Omental fat pad (tissue), 3 donors: ENCODE measurements at regions not wholly inside any gene's neighbourhood (a gene's known extent, or its start where the extent isn't known, plus 50 kb on each side); places are given as distances from the start of the nearest gene placed in this dataset.

Experiments
- ATAC-seq: fragments of 150-250 bp; one replicate; pipeline ENCODE4 v1.9.1; 2016; ENCODE audit warnings: mild to moderate bottlenecking, moderate library complexity; ENCODE audit not compliant: low FRiP score
- DNase-seq: peaks from one replicate; pipeline ENCODE4 v3.0.0-alpha.2; 2019; ENCODE audit warnings: low spot score
- TF ChIP-seq, protein P1 (sequence below), 3 donors: fragments of 450-650 bp; IDR thresholded peaks; one replicate each; pipeline ENCODE4 v1.5.1; 2016 to 2017; ENCODE audit warnings: antibody characterized with exemption in 3 of 3, mild to moderate bottlenecking in 3 of 3, moderate library complexity in 2 of 3

DNA sequence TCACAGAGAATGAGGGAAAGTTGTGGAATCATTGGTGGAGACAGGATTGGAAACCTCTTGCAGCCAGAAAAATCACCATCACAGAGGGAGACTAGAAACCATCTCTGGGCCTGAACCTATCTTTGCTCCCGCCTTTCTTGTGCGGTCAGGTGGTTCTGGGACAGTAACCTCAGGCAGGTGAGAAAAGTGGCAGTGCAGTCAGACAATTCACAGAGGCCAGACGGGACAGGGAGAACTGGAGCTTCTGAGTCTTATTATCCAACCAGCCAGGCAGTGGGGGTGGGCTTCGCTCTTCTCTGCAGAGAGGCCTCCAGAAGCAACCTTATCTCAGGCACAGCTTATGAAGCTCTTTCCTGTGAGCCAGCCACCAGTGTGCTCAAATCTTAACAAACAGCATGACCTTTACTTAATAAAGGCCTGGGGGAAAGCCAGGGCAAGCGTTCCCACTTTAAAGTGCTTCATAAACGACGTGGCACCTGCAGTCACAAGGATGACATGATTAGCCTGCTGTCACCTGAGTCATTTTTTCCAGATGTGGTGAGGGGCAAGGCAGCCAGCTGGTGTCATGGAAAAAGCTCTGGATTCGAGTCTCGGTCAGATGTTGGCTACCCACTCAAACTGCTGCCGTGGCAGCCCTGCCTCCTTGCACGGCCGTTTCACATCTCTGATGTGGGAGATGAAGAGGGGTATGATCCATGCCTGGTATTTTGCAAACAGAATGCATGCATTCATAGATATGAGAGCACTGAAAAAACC is 109.7 kb downstream of the B3GNT2 start:
- DNase-seq (no peak), ATAC-seq (no peak)
- TF ChIP-seq, protein P1, sequence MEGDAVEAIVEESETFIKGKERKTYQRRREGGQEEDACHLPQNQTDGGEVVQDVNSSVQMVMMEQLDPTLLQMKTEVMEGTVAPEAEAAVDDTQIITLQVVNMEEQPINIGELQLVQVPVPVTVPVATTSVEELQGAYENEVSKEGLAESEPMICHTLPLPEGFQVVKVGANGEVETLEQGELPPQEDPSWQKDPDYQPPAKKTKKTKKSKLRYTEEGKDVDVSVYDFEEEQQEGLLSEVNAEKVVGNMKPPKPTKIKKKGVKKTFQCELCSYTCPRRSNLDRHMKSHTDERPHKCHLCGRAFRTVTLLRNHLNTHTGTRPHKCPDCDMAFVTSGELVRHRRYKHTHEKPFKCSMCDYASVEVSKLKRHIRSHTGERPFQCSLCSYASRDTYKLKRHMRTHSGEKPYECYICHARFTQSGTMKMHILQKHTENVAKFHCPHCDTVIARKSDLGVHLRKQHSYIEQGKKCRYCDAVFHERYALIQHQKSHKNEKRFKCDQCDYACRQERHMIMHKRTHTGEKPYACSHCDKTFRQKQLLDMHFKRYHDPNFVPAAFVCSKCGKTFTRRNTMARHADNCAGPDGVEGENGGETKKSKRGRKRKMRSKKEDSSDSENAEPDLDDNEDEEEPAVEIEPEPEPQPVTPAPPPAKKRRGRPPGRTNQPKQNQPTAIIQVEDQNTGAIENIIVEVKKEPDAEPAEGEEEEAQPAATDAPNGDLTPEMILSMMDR (IDR thresholded peaks at IDR 0.05) = no peak

DNA sequence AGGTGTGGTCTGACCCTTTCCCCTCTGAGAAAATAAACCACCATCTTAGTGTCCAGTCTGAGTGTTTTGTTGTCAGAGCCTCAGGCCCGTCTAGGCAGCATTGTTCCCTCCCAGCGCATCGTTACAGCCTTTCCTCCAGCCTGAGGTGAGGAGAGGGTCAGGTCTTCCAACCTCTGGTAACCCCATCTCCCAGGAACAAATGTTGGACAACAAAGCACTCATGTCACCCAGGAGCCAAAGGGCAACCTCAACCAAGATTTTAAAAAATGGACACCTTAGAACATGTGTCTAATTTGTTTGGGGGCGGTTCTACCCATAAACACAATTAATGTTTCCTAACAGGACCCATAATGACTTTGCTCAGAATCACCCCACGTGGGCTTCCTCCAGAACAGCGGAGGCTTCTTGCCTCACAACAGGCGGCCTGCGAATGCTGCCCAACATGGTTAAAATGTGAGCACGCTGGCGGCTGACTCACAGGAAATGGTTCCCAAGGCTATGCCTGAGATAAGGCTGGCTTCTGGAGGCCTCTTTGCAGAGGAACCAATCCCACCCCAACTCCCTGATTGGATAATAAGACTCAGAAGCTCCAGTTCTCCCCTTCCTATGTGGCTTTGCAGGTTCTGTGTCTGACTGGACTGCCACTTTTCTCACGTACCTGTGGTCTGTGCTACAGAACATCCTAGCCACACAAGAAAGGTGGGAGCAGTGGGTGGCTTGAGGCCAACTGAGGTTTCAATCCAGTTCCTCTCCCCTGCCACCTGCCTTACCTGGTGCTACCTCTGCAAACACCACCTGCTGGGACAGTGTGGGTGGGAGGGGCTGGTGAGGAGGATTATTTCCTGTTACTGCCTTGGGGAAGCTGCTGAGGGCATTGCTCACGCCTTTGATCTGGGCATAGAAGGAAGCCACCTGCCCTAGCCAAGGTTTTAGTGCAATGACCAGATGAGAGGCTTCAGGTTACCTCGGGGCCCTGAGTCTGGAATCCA is 108.8 kb downstream of the B3GNT2 start:
- no peak for DNase-seq
- TF ChIP-seq, protein P1 (IDR thresholded peaks at IDR 0.05) = no peak
- no peak for ATAC-seq

DNA sequence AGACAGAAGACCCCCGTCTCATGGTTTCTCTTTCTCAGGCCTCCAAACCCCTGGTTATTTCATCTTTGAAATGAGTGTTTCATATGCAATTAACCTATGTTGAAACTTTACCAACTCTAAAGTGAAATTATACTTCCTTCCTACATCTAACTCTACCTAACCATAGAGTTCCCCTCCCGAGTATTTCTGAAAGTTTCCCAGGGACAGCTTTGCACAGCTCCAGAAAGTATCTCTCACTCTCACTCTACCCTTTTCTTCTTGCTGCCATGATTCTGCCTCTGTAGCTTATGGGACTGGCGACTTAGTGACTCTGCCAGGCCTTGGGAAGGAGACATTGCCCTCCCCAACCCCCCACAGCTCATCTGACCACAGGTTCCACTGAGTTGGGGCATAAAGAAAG is 107.9 kb downstream of the B3GNT2 start:
- DNase-seq = no peak
- TF ChIP-seq, protein P1 (IDR thresholded peaks at IDR 0.05) = no peak
- ATAC-seq = no peak

DNA sequence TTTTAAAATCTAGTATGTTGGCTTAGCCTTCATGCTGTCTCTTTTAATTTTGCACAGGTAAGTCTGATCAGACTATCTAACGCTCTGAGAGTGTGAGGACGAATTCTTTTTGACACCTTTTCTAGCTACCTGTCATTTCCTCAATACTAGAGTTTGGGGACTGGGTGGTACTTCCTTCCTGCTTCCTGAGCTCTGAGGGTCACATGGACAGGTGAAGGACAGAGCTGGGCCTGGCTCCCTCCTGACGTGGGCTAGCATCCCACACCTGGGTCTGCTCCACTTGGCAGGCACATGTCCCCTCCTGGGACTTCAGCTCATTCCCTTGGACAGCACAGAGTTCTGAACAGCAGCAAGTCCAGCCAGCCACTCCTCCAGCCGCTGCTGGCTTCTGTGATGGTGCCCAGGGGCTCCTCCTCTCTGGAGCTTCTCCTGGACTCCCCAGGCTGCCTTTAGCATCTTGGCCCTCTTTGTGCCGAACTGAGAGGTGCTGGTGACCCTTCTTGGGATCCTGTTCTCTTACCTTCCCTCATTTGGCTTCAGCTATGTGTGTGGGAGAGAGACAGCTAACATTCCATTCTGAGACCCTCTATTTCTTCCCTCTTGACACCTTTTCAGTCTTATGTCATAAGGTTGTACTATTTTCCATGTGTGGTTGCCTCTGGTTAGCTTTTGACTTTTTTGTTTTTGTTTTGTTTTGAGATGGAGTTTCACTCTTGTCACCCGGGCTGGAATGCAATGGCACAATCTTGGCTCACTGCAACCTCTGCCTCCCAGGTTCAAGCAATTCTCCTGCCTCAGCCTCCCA is 106.9 kb downstream of the B3GNT2 start:
- TF ChIP-seq, protein P1 (IDR thresholded peaks at IDR 0.05) = no peak
- DNase-seq = no peak
- no peak for ATAC-seq

DNA sequence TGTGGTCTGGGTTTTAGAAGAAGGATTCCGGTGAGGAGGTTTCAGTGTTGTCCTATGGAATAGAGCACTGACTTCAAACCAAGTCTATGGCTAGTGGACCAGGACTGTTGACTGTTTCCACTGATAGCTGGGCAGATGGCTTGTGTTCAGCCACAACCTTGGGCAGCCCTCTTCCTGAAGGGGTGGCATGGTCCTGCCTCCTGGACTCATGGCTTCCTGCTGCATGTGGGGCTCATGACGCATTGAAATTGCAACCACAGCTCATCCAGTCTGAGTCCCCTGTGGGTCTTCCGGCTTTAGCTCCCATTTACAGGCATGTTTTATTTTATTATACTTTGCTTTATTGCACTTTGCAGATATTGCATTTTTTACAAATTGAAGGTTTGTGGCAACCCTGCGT is 105.0 kb downstream of the B3GNT2 start:
- ATAC-seq (no peak), DNase-seq (no peak)
- TF ChIP-seq, protein P1 (IDR thresholded peaks at IDR 0.05) = no peak

DNA sequence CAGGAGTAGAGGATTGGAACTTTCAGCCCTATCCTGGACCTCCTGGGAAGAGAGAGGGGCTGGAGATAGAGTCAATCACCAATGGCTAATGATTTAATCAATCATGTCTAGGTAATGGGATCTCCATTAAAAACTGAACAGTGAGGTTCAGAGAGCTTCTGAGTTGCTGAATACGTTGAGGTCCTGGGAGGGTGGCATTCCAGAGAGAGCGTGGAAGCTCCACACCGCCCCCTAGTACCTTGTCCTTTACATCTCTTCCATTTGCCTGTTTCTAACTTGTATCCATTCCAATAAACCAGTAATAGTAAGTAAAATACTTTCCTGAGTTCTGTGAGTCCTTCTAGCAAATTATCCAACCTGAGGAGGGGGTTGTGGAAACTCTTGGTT is 101.7 kb downstream of the B3GNT2 start:
- no peak for DNase-seq
- no peak for ATAC-seq
- TF ChIP-seq, protein P1 (IDR thresholded peaks at IDR 0.05) = no peak
